ENCODE measurements at regions not wholly inside any gene's neighbourhood (a gene's known extent, or its start where the extent isn't known, plus 50 kb on each side); places are given as distances from the start of the nearest gene placed in this dataset.

- DNase-seq (ENCODE audit: low spot score): no peak
- no peak for TF ChIP-seq CTCF (IDR thresholded peaks at IDR 0.05; ENCODE audit: extremely low read depth, insufficient read depth, missing control alignments)
- in situ Hi-C loops (cut with MboI; ENCODE audit: low pct_unique_long_range_greater_than_20kb, low sequenced_read_pairs, unreplicated experiment): no loop called here
These were observed 255.6 kb downstream of the PREX1 start for GRCh38 chr20:48571949-48572847.

- no peak for DNase-seq (ENCODE audit: low spot score)
- in situ Hi-C loops (cut with MboI; ENCODE audit: low pct_unique_long_range_greater_than_20kb, low sequenced_read_pairs, unreplicated experiment): no loop called here
- no peak for TF ChIP-seq CTCF (IDR thresholded peaks at IDR 0.05; ENCODE audit: extremely low read depth, insufficient read depth, missing control alignments)
These were observed 258.1 kb downstream of the PREX1 start for GRCh38 chr20:48569679-48570078.

GRCh38 chr20:48568520-48568919, 259.3 kb downstream of the PREX1 start:
- in situ Hi-C loops (cut with MboI; ENCODE audit: low pct_unique_long_range_greater_than_20kb, low sequenced_read_pairs, unreplicated experiment): no loop called here
- TF ChIP-seq CTCF (IDR thresholded peaks at IDR 0.05; ENCODE audit: extremely low read depth, insufficient read depth, missing control alignments): no peak
- DNase-seq (ENCODE audit: low spot score): no peak

GRCh38 chr20:48567145-48567544, 260.7 kb downstream of the PREX1 start:
- in situ Hi-C loops (cut with MboI; ENCODE audit: low pct_unique_long_range_greater_than_20kb, low sequenced_read_pairs, unreplicated experiment): no loop called here
- no peak for DNase-seq (ENCODE audit: low spot score)
- no peak for TF ChIP-seq CTCF (IDR thresholded peaks at IDR 0.05; ENCODE audit: extremely low read depth, insufficient read depth, missing control alignments)

GRCh38 chr20:48564982-48565539, 262.7 kb downstream of the PREX1 start:
- no peak for DNase-seq (ENCODE audit: low spot score)
- in situ Hi-C loops (cut with MboI; ENCODE audit: low pct_unique_long_range_greater_than_20kb, low sequenced_read_pairs, unreplicated experiment): no loop called here

More at GRCh38 chr20:48564982-48565539, 262.7 kb downstream of the PREX1 start:
- TF ChIP-seq CTCF (IDR thresholded peaks at IDR 0.05; ENCODE audit: extremely low read depth, insufficient read depth, missing control alignments): no peak
